ENCODE measurements at regions not wholly inside any gene's neighbourhood (a gene's known extent, or its start where the extent isn't known, plus 50 kb on each side); places are given as distances from the start of the nearest gene placed in this dataset.
A peak's percentile ranks its signal among the peaks of the same experiment; 100 is the strongest.

DNA sequence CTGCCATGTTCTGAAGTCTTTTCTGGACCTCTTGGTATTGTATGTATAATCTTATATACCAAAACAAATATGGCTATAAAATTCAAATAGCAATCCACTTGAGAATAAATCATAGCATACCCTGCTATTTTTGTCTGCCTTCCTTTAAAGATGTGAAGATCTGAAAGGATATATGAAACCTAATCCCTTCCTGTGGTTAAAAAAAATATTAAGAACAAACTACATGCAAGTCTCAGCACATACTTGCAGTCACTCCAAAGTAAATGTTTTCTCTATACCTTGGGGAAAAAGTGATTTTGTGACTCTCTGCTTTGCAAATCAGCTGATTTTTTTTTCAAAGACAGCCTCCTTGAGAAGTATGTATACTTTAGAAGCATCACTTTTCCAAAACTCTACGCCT lies 322.9 kb downstream of the ANKRD50 start:
- 85 to 88% methylated on average over 1 of the region's 1 CpG for WGBS, 2 donors
- TF ChIP-seq EP300 (IDR thresholded peaks at IDR 0.05) (no peak), POLR2A (IDR thresholded peaks at IDR 0.05) (no peak), POLR2AphosphoS5 (IDR thresholded peaks at IDR 0.05) (no peak)
- TF ChIP-seq, protein P1, sequence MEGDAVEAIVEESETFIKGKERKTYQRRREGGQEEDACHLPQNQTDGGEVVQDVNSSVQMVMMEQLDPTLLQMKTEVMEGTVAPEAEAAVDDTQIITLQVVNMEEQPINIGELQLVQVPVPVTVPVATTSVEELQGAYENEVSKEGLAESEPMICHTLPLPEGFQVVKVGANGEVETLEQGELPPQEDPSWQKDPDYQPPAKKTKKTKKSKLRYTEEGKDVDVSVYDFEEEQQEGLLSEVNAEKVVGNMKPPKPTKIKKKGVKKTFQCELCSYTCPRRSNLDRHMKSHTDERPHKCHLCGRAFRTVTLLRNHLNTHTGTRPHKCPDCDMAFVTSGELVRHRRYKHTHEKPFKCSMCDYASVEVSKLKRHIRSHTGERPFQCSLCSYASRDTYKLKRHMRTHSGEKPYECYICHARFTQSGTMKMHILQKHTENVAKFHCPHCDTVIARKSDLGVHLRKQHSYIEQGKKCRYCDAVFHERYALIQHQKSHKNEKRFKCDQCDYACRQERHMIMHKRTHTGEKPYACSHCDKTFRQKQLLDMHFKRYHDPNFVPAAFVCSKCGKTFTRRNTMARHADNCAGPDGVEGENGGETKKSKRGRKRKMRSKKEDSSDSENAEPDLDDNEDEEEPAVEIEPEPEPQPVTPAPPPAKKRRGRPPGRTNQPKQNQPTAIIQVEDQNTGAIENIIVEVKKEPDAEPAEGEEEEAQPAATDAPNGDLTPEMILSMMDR (IDR thresholded peaks at IDR 0.05) = no peak

DNA sequence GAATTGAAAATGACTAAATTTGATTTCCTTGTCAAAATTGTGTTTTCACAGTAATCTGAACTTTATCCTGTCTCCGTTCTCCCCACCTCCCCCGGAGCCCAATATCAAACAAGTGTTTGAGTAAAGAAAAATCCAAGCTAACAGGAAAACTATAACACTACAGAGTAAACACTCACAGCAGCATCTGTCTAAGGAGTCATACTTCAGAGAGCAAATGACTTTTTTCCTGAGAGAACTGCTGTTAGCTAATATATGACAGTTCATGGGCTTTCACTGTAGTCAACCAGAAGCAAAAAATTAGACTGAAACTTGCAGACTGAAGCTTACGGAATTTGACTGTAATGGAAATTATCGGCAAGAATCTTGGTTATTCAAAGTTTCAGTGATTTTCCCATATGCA lies 321.7 kb downstream of the ANKRD50 start:
- no peak overlapping the region for H3K27ac ChIP-seq
- intact Hi-C loops (cut with DNase I) = no loop called here
- no peak overlapping the region for H3K4me3 ChIP-seq
- no peak for DNase-seq
- no peaks in the 10 kb centered on the region for H3K9me3 ChIP-seq
- 54 to 78% methylated on average over 4 of the region's 4 CpGs for WGBS, 2 donors
- TF ChIP-seq, protein P1 (IDR thresholded peaks at IDR 0.05) = no peak
- TF ChIP-seq POLR2AphosphoS5 (IDR thresholded peaks at IDR 0.05) (no peak), EP300 (IDR thresholded peaks at IDR 0.05) (no peak), POLR2A (IDR thresholded peaks at IDR 0.05) (no peak)
- no peaks in the 10 kb centered on the region for H3K27me3 ChIP-seq
- H3K36me3 ChIP-seq = no peaks in the 10 kb centered on the region
- peaks cover 0 to 9% (median 0%) of the 10 kb centered on the region in 4 donors for H3K4me1 ChIP-seq

More for the DNA sequence above, 322.9 kb downstream of the ANKRD50 start:
- no peak for DNase-seq
- H3K27ac ChIP-seq = no peak overlapping the region
- no peaks in the 10 kb centered on the region for H3K27me3 ChIP-seq
- H3K36me3 ChIP-seq = no peaks in the 10 kb centered on the region
- intact Hi-C loops (cut with DNase I) = no loop called here
- H3K9me3 ChIP-seq = no peaks in the 10 kb centered on the region
- H3K4me3 ChIP-seq = no peak overlapping the region
- peaks cover 0 to 13% (median 0%) of the 10 kb centered on the region in 4 donors for H3K4me1 ChIP-seq

DNA sequence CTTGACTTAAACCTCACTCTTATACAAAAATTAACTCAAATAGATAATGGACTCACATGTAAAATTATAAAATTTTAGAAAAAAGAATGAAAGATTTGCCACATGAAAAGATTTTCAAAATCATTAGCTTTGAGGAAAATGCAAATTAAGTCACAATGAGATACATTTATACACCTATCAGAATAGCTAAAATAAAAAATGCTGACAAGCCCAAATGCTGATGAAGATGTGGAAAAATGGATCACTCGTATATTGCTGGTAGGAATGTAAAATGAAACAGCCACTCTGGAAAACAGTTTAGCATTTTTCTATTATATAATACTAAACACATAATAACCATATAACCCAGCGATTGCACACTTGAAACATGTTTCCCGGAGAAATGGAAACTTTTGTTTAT lies 316.2 kb downstream of the ANKRD50 start:
- H3K4me1 ChIP-seq = no peaks in the 10 kb centered on the region
- no peaks in the 10 kb centered on the region for H3K27me3 ChIP-seq
- TF ChIP-seq POLR2AphosphoS5 (IDR thresholded peaks at IDR 0.05) (no peak), EP300 (IDR thresholded peaks at IDR 0.05) (no peak), POLR2A (IDR thresholded peaks at IDR 0.05) (no peak)
- TF ChIP-seq, protein P1 (IDR thresholded peaks at IDR 0.05) = no peak
- H3K27ac ChIP-seq = no peak overlapping the region
- no peaks in the 10 kb centered on the region for H3K36me3 ChIP-seq
- WGBS, 2 donors = 88 to 95% methylated on average over 3 of the region's 3 CpGs
- intact Hi-C loops (cut with DNase I) = no loop called here
- no peak overlapping the region for H3K4me3 ChIP-seq
- H3K9me3 ChIP-seq = no peaks in the 10 kb centered on the region
- DNase-seq = no peak

DNA sequence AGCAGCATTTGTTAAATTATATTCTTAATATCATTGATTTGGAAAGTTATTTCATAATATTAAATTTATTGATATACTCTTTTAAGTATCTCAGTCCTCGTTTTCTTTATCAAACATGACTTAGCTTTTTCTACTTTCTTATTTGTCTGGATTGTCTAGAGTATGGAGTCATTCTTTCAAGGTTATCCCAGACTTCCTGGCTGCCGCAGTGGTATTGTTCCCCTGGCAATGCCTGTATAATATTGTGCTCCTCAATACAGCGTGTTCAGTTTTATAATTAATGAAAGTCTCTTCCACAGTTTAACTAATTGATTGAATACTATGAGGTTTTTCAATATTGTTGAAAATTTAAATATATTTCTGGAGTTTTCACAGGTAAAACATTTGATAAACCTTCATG lies 310.9 kb downstream of the ANKRD50 start:
- WGBS, 2 donors = 70 to 73% methylated on average over 3 of the region's 3 CpGs
- no peak overlapping the region for H3K4me3 ChIP-seq
- H3K27ac ChIP-seq = no peak overlapping the region
- no peaks in the 10 kb centered on the region for H3K9me3 ChIP-seq
- H3K36me3 ChIP-seq = no peaks in the 10 kb centered on the region
- TF ChIP-seq, protein P1 (IDR thresholded peaks at IDR 0.05) = no peak
- TF ChIP-seq POLR2A (IDR thresholded peaks at IDR 0.05) (no peak), POLR2AphosphoS5 (IDR thresholded peaks at IDR 0.05) (no peak), EP300 (IDR thresholded peaks at IDR 0.05) (no peak)
- DNase-seq = no peak
- no peaks in the 10 kb centered on the region for H3K27me3 ChIP-seq
- intact Hi-C loops (cut with DNase I) = no loop called here
- no peaks in the 10 kb centered on the region for H3K4me1 ChIP-seq

DNA sequence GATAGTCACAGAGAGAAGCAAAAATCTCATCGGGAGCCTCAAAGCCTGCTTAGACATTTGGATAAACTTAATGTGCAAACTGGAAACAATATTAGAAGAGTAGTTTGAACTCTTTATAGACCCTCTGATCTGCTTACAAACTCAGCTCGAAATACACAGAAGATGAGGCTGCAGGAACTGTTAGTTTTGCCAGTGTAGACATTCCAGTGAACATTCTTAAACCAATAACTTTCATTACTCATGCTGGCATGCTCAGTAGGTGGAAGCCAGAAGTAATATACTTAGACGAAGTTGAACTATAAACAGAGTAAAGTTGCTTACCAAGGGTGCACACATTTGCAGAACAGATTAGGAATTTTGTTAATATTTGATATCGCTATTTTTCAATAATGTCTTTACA lies 303.5 kb downstream of the ANKRD50 start:
- DNase-seq = no peak
- peaks cover 0 to 21% (median 10%) of the 10 kb centered on the region in 4 donors for H3K4me1 ChIP-seq
- intact Hi-C loops (cut with DNase I) = no loop called here
- 64 to 72% methylated on average over 4 of the region's 4 CpGs for WGBS, 2 donors
- no peaks in the 10 kb centered on the region for H3K36me3 ChIP-seq
- H3K27ac ChIP-seq = peak overlapping the region in 1 of 4 donors; percentile 26
- H3K4me3 ChIP-seq = no peak overlapping the region
- H3K9me3 ChIP-seq = no peaks in the 10 kb centered on the region
- H3K27me3 ChIP-seq = no peaks in the 10 kb centered on the region
- TF ChIP-seq, protein P1 (IDR thresholded peaks at IDR 0.05) = no peak
- TF ChIP-seq EP300 (IDR thresholded peaks at IDR 0.05) (no peak), POLR2AphosphoS5 (IDR thresholded peaks at IDR 0.05) (no peak), POLR2A (IDR thresholded peaks at IDR 0.05) (no peak)

All from sigmoid colon (tissue), 6 donors.